ENCODE measurements at regions not wholly inside any gene's neighbourhood (a gene's known extent, or its start where the extent isn't known, plus 50 kb on each side); places are given as distances from the start of the nearest gene placed in this dataset.

- Histone ChIP-seq H4K5ac (ENCODE audit: low read depth, low read length) (no peak overlapping the region), H3K79me1 (ENCODE audit: low read depth in 1 of 2, low read length in 2 of 2) (no peaks in the 10 kb centered on the region), H3K27me3 (ENCODE audit: control insufficient read depth, insufficient read depth, low read length) (no peaks in the 10 kb centered on the region), H3K9me1 (ENCODE audit: insufficient read depth, low read length) (no peaks in the 10 kb centered on the region), H2AK5ac (ENCODE audit: low read depth, low read length) (no peak overlapping the region), H2BK20ac (ENCODE audit: low read depth, low read length) (no peak overlapping the region), H3K4me3 (ENCODE audit: insufficient read depth, low read depth, low read length) (no peak overlapping the region), H2BK15ac (ENCODE audit: low read depth, low read length) (no peak overlapping the region), H3K56ac (ENCODE audit: extremely low read depth, insufficient read depth, low read length) (no peak overlapping the region), H3K4ac (ENCODE audit: low read depth, low read length) (no peak overlapping the region), H3K9ac (ENCODE audit: low read depth, low read length) (no peak overlapping the region), H4K8ac (ENCODE audit: low read depth in 2 of 2, low read length in 2 of 2) (no peak overlapping the region), H3K9me3 (ENCODE audit: control insufficient read depth, insufficient read depth, low read length) (no peaks in the 10 kb centered on the region), H3K14ac (replicated peaks; ENCODE audit: low read depth, low read length) (no peak overlapping the region), H2BK120ac (ENCODE audit: low read depth, low read length) (no peak overlapping the region), H3K27ac (ENCODE audit: insufficient read depth, low read length) (no peak overlapping the region), H3K23ac (ENCODE audit: low read depth, low read length) (no peak overlapping the region), H2BK5ac (ENCODE audit: low read depth, low read length, poor library complexity, severe bottlenecking) (no peak overlapping the region), H3K4me1 (ENCODE audit: control insufficient read depth, insufficient read depth, low read length) (no peaks in the 10 kb centered on the region), H4K20me1 (ENCODE audit: insufficient read depth, low read length) (no peaks in the 10 kb centered on the region), H4K91ac (ENCODE audit: insufficient read depth, low read depth, low read length) (no peak overlapping the region), H3K18ac (ENCODE audit: low read depth, low read length) (no peak overlapping the region), H3K36me3 (ENCODE audit: control insufficient read depth, insufficient read depth, low read length) (no peaks in the 10 kb centered on the region), H2AK9ac (replicated peaks; ENCODE audit: low read depth, low read length, poor library complexity) (no peak overlapping the region), H3K4me2 (ENCODE audit: low read depth, low read length) (no peak overlapping the region), H2AFZ (replicated peaks; ENCODE audit: low read length, poor library complexity) (no peak overlapping the region)
- intact Hi-C loops (cut with micrococcal nuclease): no loop called here
- POLR2A ChIA-PET (ENCODE audit: unreplicated experiment): no interaction called here
- DNase-seq (no peak), ATAC-seq (ENCODE audit: low read depth) (no peak)
- dilution Hi-C loops (cut with HindIII; ENCODE audit: low sequenced_read_pairs, unreplicated experiment): no loop called here
- TF ChIP-seq POLR2A (IDR thresholded peaks at IDR 0.05; ENCODE audit: low read depth, low read length) (no peak), MXI1 (IDR thresholded peaks at IDR 0.05; ENCODE audit: borderline replicate concordance, low read depth, low read length) (no peak), FOS (IDR thresholded peaks at IDR 0.05; ENCODE audit: low read depth, low read length) (no peak), CEBPB (IDR thresholded peaks at IDR 0.05; ENCODE audit: low read depth, low read length) (no peak), RAD21 (IDR thresholded peaks at IDR 0.05; ENCODE audit: low read length) (no peak), MAFK (IDR thresholded peaks at IDR 0.05; ENCODE audit: low read depth, low read length) (no peak), BHLHE40 (IDR thresholded peaks at IDR 0.05; ENCODE audit: low read depth, low read length) (no peak)
- TF ChIP-seq, protein P1, sequence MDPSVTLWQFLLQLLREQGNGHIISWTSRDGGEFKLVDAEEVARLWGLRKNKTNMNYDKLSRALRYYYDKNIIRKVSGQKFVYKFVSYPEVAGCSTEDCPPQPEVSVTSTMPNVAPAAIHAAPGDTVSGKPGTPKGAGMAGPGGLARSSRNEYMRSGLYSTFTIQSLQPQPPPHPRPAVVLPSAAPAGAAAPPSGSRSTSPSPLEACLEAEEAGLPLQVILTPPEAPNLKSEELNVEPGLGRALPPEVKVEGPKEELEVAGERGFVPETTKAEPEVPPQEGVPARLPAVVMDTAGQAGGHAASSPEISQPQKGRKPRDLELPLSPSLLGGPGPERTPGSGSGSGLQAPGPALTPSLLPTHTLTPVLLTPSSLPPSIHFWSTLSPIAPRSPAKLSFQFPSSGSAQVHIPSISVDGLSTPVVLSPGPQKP (IDR thresholded peaks at IDR 0.05; ENCODE audit: borderline replicate concordance, low read depth, low read length): no peak
- WGBS, 2 experiments (ENCODE audit: extremely low coverage in 2 of 2, insufficient read length in 1 of 2): no CpG with 5 or more reads among the region's 3 CpGs
- in situ Hi-C loops (cut with MboI; ENCODE audit: low sequenced_read_pairs): no loop called here
- no TSS peak for BruUV-seq (replicated peaks)
- CTCF ChIA-PET: no interaction called here
Observed at GRCh38 chr1:83029050-83029449, 969.9 kb downstream of the TTLL7 start.
